HG03571 (cell line): ENCODE measurements at regions not wholly inside any gene's neighbourhood (a gene's known extent, or its start where the extent isn't known, plus 50 kb on each side); places are given as distances from the start of the nearest gene placed in this dataset.
"Not testable (repeated sequence)": the region's sequence is repeated elsewhere in the genome, so short reads cannot be mapped to it uniquely, and the experiment has no call there.

Experiments
- ATAC-seq: cut with Tn5 transposase; IDR thresholded peaks from one replicate; pipeline ENCODE4 v1.9.1; 2021; ENCODE audit not compliant: unreplicated experiment

DNA sequence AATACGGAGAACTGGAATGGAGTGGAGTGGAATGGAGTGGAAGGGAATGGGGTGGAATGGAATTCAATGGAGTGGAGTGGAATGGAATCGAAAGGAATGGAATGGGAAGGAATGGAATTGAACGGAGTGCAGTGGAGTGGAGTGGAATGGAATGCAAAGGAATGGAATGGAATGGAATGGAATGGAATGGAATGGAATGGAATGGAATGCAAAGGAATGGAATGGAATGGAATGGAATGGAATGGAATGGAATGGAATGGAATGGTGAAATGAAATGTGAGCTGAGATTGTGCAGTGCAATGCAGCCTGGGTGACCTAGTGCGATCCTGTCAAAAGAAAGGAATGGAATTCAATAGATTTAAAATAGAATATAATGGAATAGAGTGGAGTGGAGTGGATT is 357.3 kb upstream of the WSB1 start:
- not testable (repeated sequence) for ATAC-seq

DNA sequence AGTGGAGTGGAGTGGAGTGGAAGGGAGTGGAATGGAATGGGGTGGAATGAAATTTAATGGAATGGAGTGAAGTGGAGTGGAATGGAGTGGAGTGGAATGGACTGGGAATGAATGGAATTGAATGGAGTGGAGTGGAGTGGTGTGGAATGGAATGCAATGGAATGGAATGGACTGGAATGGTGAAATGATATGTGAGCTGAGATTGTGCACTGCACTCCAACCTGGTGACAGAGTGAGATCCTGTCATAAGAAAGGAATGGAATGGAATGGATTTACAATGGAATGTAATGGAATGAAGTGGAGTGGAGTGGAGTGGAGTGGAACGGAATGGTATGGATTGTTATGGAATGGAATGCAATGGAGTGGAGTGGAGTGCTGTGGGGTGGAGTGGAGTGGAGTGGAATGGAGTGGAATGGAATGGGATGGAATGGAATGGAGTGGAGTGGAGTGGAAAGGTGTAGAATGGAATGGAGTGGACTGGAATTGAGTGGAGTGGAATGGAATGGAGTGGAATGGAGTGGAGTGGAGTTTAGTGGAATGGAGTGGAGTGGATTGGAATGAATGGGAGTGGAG is 356.1 kb upstream of the WSB1 start:
- ATAC-seq = not testable (repeated sequence)

GRCh38 chr17:26939755-26940154 is 354.2 kb upstream of the WSB1 start:
- not testable (repeated sequence) for ATAC-seq

DNA sequence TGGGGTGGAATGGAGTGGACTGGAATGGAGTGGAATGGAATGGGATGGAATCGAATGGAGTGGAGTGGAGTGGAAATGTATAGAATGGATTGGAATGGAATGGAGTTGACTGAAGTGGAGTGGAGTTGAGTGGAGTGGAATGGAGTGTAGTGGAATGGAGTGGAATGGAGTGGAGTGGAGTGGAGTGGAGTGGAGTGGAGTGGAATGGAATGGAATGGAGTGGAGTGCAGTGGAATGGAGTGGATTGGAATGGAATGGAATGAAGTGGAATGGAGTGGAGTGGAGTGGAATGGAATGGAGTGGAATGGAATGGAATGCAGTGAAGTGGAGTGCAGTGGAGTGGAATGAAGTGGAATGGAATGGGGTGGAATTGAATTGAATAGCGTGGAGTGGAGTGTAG is 353.3 kb upstream of the WSB1 start:
- not testable (repeated sequence) for ATAC-seq

GRCh38 chr17:26962255-26963162 is 331.4 kb upstream of the WSB1 start:
- ATAC-seq = no peak

GRCh38 chr17:26963163-26963503 is 330.8 kb upstream of the WSB1 start:
- no peak for ATAC-seq

GRCh38 chr17:26965898-26966624 is 327.9 kb upstream of the WSB1 start:
- ATAC-seq = not testable (repeated sequence)

DNA sequence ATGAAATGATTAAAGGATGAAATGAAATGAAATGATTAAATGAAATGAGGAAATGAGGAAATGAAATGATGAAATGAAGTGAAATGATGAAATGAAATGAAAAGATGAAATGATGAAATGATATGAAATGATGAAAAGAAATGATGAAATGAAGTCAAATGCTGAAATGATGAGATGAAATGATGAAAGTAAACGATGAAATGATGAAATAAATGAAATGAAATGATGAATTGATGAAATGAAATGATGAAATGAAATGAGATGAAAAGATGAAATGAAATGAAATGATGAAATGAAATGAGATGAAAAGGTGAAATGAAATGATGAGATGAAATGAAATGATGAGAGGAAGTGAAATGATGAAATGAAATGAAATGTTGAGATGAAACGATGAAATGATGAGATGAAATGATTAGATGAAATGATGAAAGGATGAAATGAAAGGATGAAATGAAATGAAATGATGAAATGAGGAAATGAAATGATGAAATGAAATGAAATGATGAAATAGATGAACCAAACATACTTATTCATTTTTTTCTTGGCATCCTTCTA is 327.2 kb upstream of the WSB1 start:
- not testable (repeated sequence) for ATAC-seq

GRCh38 chr17:26981845-26982425 is 312.0 kb upstream of the WSB1 start:
- not testable (repeated sequence) for ATAC-seq

GRCh38 chr17:26982563-26982962 is 311.4 kb upstream of the WSB1 start:
- ATAC-seq = not testable (repeated sequence)

DNA sequence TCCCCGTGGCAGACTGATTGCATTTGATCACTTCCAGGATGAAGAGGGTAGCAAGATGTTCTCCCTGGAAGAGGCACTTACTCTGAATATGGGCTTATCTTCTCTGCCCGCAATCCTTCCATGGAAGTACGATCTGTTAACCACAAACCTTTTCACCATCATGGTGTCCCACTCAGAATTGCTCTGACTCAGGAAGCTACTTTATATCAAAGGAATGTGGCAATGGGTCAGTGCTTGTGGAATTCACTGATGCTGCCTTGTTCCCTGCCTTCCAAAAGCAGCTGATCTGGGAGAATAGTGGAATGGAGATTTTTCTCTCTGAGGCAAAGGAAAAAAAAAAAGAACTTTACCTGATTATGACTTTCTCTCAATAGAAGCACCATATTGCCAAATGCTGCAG is 306.1 kb upstream of the WSB1 start:
- not testable (repeated sequence) for ATAC-seq

GRCh38 chr17:26994648-26995047 is 299.3 kb upstream of the WSB1 start:
- ATAC-seq = not testable (repeated sequence)

GRCh38 chr17:26996146-26996916 is 297.6 kb upstream of the WSB1 start:
- not testable (repeated sequence) for ATAC-seq

- ATAC-seq = not testable (repeated sequence)
These were observed 286.0 kb upstream of the WSB1 start for GRCh38 chr17:27007734-27008531.

DNA sequence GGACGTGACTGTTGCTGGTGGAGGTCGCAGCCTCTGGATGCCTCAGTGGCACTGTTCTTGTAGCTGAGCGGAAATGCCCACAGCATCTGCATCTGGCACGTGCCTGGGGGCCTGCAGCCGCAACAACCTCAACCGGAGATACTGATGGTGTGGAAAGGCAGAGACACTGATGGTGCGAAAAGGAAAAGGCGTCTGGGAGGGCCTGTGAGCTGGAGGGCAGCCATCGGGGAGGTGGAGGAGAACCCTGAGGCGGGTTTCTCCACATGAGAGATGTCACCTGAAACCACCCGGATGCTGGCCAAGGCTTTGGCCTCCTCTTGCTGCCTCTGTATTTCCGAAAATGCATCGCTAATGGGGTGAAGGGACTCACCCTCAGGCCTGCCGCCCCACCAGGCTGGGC is 284.8 kb upstream of the WSB1 start:
- no peak for ATAC-seq

DNA sequence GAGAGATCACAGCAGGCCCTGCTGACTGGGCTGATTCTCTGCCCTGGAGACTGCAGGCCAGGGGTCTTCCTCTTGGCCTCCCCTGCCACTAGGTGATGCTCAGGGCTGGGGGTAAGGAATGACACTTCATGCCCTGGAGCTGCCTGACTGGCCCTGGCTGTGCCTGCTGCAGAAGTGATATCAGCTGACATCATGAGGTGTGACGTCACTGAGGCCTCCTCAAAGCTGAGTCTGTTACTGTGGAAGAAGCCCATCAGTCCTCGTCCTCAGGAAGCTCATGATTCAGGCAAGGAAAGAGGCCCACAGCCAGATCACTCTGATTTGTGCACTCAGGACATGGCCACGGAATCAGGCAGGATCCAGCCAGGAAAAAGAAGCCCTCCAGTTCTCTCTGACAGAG is 283.8 kb upstream of the WSB1 start:
- ATAC-seq = not testable (repeated sequence)

DNA sequence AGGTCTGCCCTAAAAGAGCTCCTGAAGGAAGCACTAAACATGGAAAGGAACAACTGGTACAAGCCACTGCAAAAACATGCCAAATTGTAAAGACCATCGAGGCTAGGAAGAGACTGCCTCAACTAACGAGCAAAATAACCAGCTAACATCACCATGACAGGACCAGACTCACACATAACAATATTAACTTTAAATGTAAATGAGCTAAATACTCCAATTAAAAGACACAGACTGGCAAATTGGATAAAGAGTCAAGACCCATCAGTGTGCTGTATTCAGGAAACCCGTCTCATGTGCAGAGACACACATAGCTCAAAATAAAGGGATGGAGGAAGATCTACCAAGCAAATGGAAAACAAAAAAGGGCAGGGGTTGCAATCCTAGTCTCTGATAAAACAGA is 263.4 kb upstream of the WSB1 start:
- ATAC-seq = not testable (repeated sequence)

DNA sequence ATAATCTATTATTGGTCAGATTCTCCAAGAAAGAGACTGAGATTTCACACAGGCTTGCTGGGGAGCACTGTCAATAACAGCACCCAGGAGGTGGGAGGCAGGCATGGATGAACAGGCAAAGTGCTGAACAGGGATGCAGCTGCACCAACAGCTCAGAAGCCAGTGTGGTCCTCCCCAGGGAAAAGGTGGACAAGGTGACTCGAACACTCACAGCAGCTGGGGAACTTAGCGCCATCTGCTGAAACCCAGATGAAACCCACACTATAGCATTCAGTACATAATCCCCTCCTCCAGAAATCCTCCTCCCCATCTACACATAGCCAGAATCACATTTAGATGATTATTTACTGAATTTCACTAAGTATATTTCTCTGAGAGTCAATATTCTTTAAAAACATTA is 255.2 kb upstream of the WSB1 start:
- no peak for ATAC-seq

DNA sequence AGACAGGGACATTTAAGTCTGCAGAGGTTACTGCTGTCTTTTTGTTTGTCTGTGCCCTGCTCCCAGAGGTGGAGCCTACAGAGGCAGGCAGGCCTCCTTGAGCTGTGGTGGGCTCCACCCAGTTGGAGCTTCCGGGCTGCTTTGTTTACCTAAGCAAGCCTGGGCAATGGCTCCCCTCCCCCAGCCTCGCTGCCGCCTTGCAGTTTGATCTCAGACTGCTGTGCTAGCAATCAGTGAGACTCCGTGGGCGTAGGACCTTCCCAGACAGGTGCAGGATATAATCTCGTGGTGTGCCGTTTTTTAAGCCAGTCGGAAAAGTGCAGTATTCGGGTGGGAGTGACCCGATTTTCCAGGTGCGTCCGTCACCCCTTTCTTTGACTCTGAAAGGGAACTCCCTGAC is 248.9 kb upstream of the WSB1 start:
- ATAC-seq = not testable (repeated sequence)
